ENCODE measurements at regions not wholly inside any gene's neighbourhood (a gene's known extent, or its start where the extent isn't known, plus 50 kb on each side); places are given as distances from the start of the nearest gene placed in this dataset.

DNA sequence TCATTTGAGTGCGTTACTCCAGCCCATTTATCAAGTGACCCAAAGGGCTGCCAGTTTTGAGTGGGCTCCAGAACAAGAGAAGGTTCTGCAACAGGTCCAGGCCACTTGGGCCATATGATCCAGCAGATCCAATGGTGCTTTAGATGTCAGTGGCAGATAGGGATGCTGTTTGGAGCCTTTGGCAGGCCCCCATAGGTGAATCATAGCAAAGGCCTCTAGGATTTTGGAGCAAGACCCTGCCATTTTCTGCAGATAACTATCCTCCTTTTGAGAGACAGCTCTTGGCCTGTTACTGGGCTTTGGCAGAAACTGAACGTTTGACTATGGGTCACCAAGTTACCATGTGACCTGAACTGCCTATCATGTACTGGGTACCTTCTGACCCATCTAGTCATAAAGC is 358.8 kb upstream of the SEMA3C start:
- TF ChIP-seq, protein P1, sequence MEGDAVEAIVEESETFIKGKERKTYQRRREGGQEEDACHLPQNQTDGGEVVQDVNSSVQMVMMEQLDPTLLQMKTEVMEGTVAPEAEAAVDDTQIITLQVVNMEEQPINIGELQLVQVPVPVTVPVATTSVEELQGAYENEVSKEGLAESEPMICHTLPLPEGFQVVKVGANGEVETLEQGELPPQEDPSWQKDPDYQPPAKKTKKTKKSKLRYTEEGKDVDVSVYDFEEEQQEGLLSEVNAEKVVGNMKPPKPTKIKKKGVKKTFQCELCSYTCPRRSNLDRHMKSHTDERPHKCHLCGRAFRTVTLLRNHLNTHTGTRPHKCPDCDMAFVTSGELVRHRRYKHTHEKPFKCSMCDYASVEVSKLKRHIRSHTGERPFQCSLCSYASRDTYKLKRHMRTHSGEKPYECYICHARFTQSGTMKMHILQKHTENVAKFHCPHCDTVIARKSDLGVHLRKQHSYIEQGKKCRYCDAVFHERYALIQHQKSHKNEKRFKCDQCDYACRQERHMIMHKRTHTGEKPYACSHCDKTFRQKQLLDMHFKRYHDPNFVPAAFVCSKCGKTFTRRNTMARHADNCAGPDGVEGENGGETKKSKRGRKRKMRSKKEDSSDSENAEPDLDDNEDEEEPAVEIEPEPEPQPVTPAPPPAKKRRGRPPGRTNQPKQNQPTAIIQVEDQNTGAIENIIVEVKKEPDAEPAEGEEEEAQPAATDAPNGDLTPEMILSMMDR (IDR thresholded peaks at IDR 0.05) = no peak
- TF ChIP-seq POLR2A (IDR thresholded peaks at IDR 0.05) = no peak

Measured in adrenal gland (tissue), 5 donors.